GM12878 (cell line): ENCODE measurements at regions not wholly inside any gene's neighbourhood (a gene's known extent, or its start where the extent isn't known, plus 50 kb on each side); places are given as distances from the start of the nearest gene placed in this dataset.

Experiments used
- NR2F1 ChIP-seq: fragments of 450-650 bp; conservative IDR thresholded peaks from 2 replicates; pipeline ENCODE4 v1.6.1; 2017; ENCODE audit warnings: mild to moderate bottlenecking
- POLR2A ChIP-seq: IDR thresholded peaks from 2 replicates; pipeline ENCODE4 v1.6.1; 2011; ENCODE audit warnings: low read depth, mild to moderate bottlenecking, low read length
- SUPT20H ChIP-seq: IDR thresholded peaks from 2 replicates; pipeline ENCODE4 v1.6.1; 2011; ENCODE audit warnings: low read depth, mild to moderate bottlenecking, low read length, moderate library complexity, borderline replicate concordance; ENCODE audit not compliant: control insufficient read depth
- TF ChIP-seq, protein P1 (sequence below), 3 experiments: IDR thresholded peaks in 2 of 3; conservative IDR thresholded peaks in 1 of 3; 2 replicates each; pipeline ENCODE4 v1.5.1; 2011; ENCODE audit warnings: low read depth in 3 of 3, low read length in 3 of 3, mild to moderate bottlenecking in 3 of 3, control low read depth in 2 of 3, moderate library complexity in 2 of 3, inconsistent platforms in 1 of 3, mixed read lengths in 1 of 3; ENCODE audit not compliant: control insufficient read depth in 2 of 3, insufficient read depth in 1 of 3; ENCODE audit errors: extremely low read depth in 1 of 3

DNA sequence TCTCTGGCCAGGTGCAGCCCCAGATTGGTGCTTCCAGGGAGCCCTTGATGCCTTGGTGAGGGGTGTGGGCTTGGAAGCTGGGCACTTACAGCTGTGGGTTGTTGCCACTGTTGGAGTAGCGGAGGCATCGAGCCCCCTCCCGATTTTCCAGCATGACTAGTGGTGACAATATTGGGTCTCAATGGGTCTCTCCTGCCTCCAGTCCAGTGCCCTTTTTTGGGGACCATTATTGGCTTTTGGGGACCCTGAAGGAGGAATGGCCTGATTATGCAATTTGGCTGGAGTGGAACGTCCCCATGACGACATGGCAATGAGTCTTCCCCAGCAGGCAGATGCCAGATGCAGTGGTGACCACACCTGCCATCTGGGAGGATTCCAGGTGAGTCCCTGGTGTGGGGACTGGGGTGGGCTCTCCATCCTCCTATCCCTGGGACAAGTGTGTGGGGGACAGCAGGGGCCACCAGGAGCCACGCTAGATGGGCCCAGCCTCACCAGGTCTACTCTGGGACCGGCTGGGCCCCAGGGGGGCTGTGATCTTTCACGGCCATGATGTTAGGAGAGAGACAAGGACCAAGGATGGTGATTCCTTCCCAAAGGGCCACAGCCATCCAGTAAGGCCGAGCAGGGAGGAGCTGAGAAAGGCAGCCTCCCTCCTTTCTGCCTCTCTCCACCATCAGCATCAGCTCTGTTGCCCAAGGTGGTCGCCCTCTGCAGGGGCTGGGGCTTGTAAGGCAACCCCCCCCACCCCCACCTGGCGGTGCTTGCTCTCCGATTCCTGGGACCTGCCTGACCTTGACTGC, 196.8 kb downstream of the GOLGA6L6 start:
- TF ChIP-seq POLR2A: no peak
- TF ChIP-seq NR2F1: no peak
- TF ChIP-seq SUPT20H: no peak
- TF ChIP-seq, protein P1, sequence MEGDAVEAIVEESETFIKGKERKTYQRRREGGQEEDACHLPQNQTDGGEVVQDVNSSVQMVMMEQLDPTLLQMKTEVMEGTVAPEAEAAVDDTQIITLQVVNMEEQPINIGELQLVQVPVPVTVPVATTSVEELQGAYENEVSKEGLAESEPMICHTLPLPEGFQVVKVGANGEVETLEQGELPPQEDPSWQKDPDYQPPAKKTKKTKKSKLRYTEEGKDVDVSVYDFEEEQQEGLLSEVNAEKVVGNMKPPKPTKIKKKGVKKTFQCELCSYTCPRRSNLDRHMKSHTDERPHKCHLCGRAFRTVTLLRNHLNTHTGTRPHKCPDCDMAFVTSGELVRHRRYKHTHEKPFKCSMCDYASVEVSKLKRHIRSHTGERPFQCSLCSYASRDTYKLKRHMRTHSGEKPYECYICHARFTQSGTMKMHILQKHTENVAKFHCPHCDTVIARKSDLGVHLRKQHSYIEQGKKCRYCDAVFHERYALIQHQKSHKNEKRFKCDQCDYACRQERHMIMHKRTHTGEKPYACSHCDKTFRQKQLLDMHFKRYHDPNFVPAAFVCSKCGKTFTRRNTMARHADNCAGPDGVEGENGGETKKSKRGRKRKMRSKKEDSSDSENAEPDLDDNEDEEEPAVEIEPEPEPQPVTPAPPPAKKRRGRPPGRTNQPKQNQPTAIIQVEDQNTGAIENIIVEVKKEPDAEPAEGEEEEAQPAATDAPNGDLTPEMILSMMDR (IDR thresholded peaks at IDR 0.05 in 2 of 3, conservative IDR thresholded peaks at IDR 0.05 in 1 of 3; ENCODE audit: control insufficient read depth in 2 of 3, extremely low read depth in 1 of 3, insufficient read depth in 1 of 3, low read depth in 3 of 3, low read length in 3 of 3): no peak
